Natural killer cell treated with Interleukin-12 subunit alpha and Interleukin-12 subunit beta and Interleukin-15 and Interleukin-18, amount 100 ng/mL, for 72 hours (primary cell): ENCODE measurements at regions not wholly inside any gene's neighbourhood (a gene's known extent, or its start where the extent isn't known, plus 50 kb on each side); places are given as distances from the start of the nearest gene placed in this dataset.

ENCODE experiments used
- ATAC-seq, 2 donors: fragments of 150-1000 bp; cut with Tn5 transposase in 1 of 2; sonication (Bioruptor Pico), chemical (Tn5 transposase) in 1 of 2; 2 replicates each; pipeline ENCODE4 v1.10.0; 2021
- DNase-seq: peaks from one replicate; pipeline ENCODE4 v3.0.0; 2022; ENCODE audit warnings: low spot score
- H3K27ac Mint-ChIP-seq, 2 donors: 1 replicate in 1 of 2; 2 replicates in 1 of 2; pipeline ENCODE4 v1.8.0; 2022; ENCODE audit warnings: mixed read lengths in 2 of 2, mild to moderate bottlenecking in 1 of 2, moderate library complexity in 1 of 2
- H3K27me3 Mint-ChIP-seq, 2 donors: 1 replicate in 1 of 2; 2 replicates in 1 of 2; pipeline ENCODE4 v1.8.0; 2022; ENCODE audit warnings: mixed read lengths in 2 of 2
- H3K36me3 Mint-ChIP-seq: one replicate; pipeline ENCODE4 v1.8.0; 2022; ENCODE audit warnings: mixed read lengths
- H3K4me1 Mint-ChIP-seq, 2 donors: 1 replicate in 1 of 2; 2 replicates in 1 of 2; pipeline ENCODE4 v1.8.0; 2022; ENCODE audit warnings: low read depth in 2 of 2, mixed read lengths in 2 of 2, mild to moderate bottlenecking in 1 of 2
- H3K4me3 Mint-ChIP-seq: one replicate; pipeline ENCODE4 v1.8.0; 2022; ENCODE audit warnings: mixed read lengths
- H3K9me3 Mint-ChIP-seq: 2 replicates; pipeline ENCODE4 v1.8.0; 2022; ENCODE audit warnings: mixed read lengths

DNA sequence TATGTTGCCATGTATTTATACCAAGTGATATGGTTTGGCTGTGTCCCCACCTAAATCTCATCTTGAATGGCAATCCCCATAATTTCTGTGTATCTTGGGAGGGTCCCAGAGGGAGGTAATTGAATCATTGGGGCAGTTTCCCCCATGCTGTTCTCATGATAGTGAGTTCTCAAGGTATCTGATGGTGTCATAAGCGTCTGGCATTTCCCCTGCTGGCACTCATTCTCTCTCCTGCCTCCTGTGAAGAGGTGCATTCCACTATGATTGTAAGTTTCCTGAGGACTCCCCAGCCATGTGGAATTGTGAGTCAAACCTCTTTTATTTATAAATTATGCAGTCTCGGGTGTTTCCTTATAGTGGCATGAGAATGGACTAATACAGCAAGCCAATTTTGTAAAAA lies 140.8 kb upstream of the ADAMTSL1 start:
- ATAC-seq (no peak), DNase-seq (no peak)
- Mint-ChIP-seq H3K4me3 (no peak overlapping the region), H3K36me3 (no peaks in the 10 kb centered on the region), H3K4me1 (no peaks in the 10 kb centered on the region), H3K9me3 (no peaks in the 10 kb centered on the region), H3K27me3 (no peaks in the 10 kb centered on the region), H3K27ac (no peak overlapping the region)

DNA sequence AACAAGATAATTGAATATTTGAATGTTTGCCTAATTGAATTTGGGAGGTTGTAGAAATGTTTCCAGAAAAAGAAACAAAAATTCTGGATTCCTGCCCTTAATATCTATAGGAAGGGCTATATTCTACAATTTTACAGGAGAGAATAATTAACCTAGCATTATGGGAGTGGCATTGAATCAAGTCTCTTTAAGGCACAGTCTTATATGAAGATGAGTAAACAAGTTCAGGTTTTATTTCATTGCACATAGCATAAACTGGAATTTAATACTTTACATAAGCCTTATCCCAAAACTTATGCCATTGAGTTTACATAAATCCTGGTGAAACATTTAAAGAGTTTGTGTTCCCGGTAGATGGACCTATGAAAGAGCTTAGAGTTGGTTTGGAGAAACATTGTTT lies 138.1 kb upstream of the ADAMTSL1 start:
- no peak for DNase-seq
- Mint-ChIP-seq H3K4me1 (no peaks in the 10 kb centered on the region), H3K27me3 (no peaks in the 10 kb centered on the region), H3K36me3 (no peaks in the 10 kb centered on the region), H3K4me3 (no peak overlapping the region), H3K27ac (no peak overlapping the region), H3K9me3 (peaks cover 10% of the 10 kb centered on the region)
- no peak for ATAC-seq

DNA sequence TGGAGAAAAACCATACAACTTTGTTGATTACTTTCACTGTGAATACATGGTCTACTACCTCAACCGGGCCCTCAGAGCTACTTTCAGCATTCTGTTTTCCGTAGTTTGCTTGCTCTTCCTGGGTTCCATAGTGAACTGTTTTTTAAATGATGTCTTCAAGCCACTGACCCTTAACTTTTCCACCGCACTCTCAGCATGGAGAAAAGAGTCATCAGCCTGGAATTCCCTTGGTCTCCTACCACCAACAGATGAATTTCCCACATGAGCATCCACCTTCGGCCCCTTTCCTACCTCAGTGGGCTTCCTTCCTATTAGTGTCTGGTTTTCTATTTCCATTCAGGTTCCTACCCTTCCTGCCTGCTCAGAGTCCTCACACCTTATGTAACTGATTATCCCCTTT lies 135.9 kb upstream of the ADAMTSL1 start:
- ATAC-seq: no peak
- no peak overlapping the region for H3K27ac Mint-ChIP-seq
- no peak for DNase-seq
- peaks cover 13% of the 10 kb centered on the region for H3K9me3 Mint-ChIP-seq
- H3K4me1 Mint-ChIP-seq: no peaks in the 10 kb centered on the region
- no peaks in the 10 kb centered on the region for H3K27me3 Mint-ChIP-seq
- H3K36me3 Mint-ChIP-seq: no peaks in the 10 kb centered on the region
- no peak overlapping the region for H3K4me3 Mint-ChIP-seq

DNA sequence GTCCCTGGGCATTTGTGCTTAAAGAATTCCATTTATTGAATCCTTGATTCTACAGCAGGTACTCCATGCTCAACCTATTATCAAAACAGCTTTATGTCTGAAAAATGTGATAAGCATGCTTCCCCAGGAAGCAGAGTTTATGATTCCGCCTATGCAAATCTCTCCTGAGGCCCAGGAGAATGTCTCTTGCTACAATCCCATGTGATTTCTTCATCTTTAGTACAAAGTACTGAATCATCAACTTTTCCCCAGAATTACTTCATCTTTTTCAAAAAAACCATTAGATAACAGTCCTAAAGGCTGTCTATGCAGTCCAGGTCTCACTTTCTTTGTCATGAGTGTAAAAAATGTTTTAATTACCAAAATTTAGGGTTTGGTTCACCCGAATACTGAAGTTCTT lies 130.2 kb upstream of the ADAMTSL1 start:
- Mint-ChIP-seq H3K27me3 (no peaks in the 10 kb centered on the region), H3K4me3 (no peak overlapping the region), H3K36me3 (peaks cover 4% of the 10 kb centered on the region), H3K9me3 (peaks cover 16% of the 10 kb centered on the region), H3K27ac (no peak overlapping the region), H3K4me1 (no peaks in the 10 kb centered on the region)
- DNase-seq (no peak), ATAC-seq (no peak)

DNA sequence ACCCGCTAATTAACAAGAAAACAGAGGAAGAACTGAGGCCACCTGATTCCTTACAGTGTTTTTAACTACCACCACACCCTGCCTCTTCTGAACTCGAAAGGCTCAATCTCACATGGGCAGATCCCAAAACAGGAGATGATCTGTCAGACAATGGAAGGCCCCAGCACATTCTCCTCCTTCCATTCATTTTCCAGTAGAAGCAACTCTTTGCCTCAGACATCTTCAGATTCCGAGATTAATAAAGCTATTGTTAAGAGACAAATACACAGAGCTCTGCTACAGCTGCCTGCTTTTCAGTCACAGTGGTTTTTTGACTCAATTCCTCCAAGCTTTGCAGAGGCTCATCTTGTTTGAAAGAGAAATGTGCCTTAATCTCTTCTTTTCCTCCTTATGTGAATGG lies 127.2 kb upstream of the ADAMTSL1 start:
- Mint-ChIP-seq H3K4me3 (no peak overlapping the region), H3K27me3 (no peaks in the 10 kb centered on the region), H3K9me3 (peaks cover 3% of the 10 kb centered on the region), H3K4me1 (no peaks in the 10 kb centered on the region), H3K27ac (no peak overlapping the region), H3K36me3 (peaks cover 4% of the 10 kb centered on the region)
- ATAC-seq (no peak), DNase-seq (no peak)

DNA sequence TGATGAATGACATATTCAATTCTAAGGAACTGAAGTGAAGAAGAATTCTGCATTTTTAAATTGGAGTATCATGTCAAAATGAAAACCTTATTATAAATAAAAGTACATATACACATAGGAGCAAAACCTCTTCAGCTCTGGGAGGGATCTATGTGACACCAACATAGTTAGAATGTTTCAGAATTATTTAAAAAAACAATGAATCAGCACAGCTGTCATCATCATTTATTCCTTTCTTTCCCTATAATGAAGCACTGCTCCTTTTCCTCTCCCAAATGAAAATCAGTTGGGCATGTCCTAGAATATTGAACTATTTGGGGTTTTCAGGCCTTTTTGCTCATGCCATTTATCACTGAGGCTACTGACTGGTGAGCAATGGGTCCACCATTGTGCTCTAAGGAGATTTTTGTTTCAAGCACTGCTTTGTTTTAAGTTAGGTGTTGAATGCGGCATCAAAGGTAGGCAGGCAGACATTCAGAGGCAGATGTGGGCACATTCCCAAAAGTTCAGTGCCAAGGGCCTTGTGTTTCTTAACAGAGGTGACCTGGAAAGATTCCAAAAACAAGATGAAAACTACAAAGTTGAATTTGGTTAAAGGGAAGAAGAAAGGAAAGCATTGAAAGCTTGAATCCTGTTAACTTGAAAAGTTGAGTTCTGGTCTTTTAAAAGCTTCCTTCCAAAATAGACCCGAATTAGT lies 126.4 kb upstream of the ADAMTSL1 start:
- Mint-ChIP-seq H3K4me3 (no peak overlapping the region), H3K36me3 (peaks cover 4% of the 10 kb centered on the region)

DNA sequence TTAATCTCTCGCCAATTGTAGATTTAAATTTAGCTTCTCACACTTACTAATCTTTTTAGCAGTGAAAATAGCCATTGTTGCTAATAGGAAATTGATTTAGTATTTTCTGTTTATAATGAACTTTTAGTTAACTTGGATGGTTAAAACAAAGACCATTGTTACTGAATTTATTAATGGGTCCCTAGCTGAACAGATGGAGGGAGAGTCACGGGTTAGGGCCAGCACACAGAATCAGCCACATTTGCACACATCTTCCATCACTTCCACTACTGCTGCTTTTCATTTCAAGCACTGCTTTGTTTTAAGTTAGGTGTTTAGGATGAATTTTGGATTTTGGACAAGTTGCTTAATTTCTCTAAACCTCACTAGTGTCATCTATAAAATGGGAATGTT lies 125.9 kb upstream of the ADAMTSL1 start:
- no peaks in the 10 kb centered on the region for H3K4me1 Mint-ChIP-seq
- no peaks in the 10 kb centered on the region for H3K27me3 Mint-ChIP-seq
- no peak for DNase-seq
- ATAC-seq: no peak
- H3K4me3 Mint-ChIP-seq: no peak overlapping the region
- no peak overlapping the region for H3K27ac Mint-ChIP-seq
- H3K9me3 Mint-ChIP-seq: peaks cover 3% of the 10 kb centered on the region
- H3K36me3 Mint-ChIP-seq: peaks cover 4% of the 10 kb centered on the region

More for the DNA sequence above, 126.4 kb upstream of the ADAMTSL1 start:
- no peak for DNase-seq
- Mint-ChIP-seq H3K27me3 (no peaks in the 10 kb centered on the region), H3K27ac (no peak overlapping the region), H3K4me1 (no peaks in the 10 kb centered on the region), H3K9me3 (peaks cover 3% of the 10 kb centered on the region)
- no peak for ATAC-seq

DNA sequence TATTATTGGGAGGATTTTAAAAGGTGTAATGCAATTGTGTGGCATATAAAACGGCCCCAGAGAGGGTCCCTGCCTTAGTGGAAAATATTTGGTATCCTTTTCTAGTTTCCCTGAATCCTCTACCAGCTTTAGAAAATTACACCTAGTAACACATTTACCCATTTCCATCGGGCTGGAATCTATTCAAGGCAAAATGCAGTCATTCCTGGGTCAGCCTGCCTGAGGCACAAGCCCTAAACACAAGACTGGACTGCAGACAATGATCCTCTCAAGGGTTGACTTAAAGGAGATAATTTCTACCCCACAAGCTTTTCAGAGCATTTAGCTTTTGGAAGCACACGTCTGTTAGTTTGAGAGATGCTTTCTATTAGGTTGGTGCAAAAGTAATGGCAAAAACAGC lies 124.4 kb upstream of the ADAMTSL1 start:
- Mint-ChIP-seq H3K4me3 (no peak overlapping the region), H3K36me3 (no peaks in the 10 kb centered on the region), H3K4me1 (no peaks in the 10 kb centered on the region), H3K27ac (no peak overlapping the region), H3K27me3 (no peaks in the 10 kb centered on the region), H3K9me3 (no peaks in the 10 kb centered on the region)
- DNase-seq: no peak
- ATAC-seq: no peak

DNA sequence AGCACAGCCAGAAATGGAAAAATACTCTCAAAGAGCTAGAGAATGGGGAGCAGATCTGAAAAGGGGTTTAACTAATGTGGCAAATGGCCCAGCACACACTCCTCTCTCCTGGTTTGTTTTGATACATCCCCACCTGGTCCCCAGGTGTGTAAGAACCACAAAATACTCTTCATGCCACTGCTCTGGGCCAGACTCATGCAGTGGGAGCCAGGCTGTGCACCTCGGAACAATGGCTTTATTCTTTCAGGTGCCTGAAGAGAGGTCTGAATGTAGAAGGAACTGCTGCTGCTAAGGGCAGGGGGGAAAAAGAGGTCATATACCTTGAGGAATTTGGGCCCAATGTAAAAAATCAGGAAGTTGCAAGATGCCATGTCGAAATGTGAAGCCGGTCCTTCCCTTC lies 123.9 kb upstream of the ADAMTSL1 start:
- Mint-ChIP-seq H3K4me1 (no peaks in the 10 kb centered on the region), H3K27ac (no peak overlapping the region), H3K36me3 (no peaks in the 10 kb centered on the region), H3K27me3 (no peaks in the 10 kb centered on the region), H3K4me3 (no peak overlapping the region), H3K9me3 (no peaks in the 10 kb centered on the region)
- DNase-seq (no peak), ATAC-seq (no peak)

DNA sequence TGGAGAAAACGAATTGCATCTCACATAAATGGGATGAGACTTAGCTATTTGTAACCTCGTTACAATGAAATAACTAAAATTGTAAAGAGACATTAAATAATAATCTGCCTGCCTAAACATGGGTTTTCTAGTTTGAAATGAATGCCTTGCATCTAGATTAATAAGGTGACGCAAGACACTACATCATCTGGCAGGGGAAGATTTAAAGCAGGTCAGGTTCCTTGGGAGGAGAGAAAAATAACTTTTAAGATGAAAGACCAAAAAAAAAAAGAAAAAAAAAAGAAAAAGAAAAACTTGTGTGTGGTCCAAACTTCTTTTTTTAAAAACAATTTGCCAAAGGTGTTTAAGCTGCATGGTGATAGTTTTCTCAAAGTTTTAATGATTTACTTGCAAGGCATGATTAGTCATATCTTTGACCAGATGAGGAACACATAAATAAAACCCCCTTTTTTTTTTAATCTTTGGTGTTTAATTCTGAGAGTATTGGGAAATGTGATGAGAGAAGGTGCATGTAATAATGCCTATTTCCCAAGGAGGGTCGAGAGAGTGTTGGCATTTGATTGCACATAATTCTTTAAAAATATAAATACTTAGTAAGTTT lies 122.9 kb upstream of the ADAMTSL1 start:
- H3K36me3 Mint-ChIP-seq: no peaks in the 10 kb centered on the region
- no peak overlapping the region for H3K27ac Mint-ChIP-seq
- no peaks in the 10 kb centered on the region for H3K4me1 Mint-ChIP-seq
- no peaks in the 10 kb centered on the region for H3K27me3 Mint-ChIP-seq
- DNase-seq (no peak), ATAC-seq (no peak)
- H3K4me3 Mint-ChIP-seq: no peak overlapping the region
- H3K9me3 Mint-ChIP-seq: no peaks in the 10 kb centered on the region

DNA sequence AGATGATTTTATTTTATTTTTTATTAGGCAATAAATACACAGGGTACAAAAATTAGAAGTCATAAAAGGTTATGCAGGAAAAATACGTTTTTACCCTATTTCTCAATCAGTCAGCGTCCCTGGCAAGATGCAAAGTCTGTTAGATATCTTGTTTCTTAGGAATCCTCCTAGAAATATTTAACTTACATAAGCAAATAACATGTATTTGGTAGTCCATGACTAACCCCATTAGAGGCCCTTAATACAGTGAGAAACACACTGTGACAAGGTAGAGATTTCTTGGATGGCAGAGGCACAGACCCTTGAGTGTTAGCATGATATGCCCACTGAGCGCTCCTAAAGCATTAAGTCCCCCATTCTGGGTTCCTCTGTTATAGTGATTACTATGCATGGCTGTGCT lies 121.2 kb upstream of the ADAMTSL1 start:
- Mint-ChIP-seq H3K27me3 (no peaks in the 10 kb centered on the region), H3K36me3 (no peaks in the 10 kb centered on the region), H3K4me3 (no peak overlapping the region), H3K27ac (no peak overlapping the region), H3K9me3 (no peaks in the 10 kb centered on the region), H3K4me1 (no peaks in the 10 kb centered on the region)
- DNase-seq (no peak), ATAC-seq (no peak)

DNA sequence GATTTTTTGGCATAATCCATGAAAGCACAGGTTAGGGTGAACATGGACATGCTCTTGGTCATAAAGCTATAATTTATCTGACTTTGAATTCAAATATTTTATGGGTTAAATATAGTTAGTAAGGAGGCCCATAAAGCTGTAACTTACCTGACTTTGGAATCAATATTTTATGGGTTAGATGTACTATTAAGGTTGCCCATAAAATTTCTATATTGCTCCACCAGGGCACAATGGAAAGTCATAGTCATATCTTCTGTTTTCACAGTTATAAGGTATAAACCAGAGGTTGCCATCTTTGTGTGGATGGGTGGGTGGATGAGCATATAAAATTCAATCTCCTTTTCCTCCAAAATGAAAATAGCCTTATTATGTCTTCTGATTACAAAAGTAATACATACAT lies 120.5 kb upstream of the ADAMTSL1 start:
- Mint-ChIP-seq H3K27me3 (no peaks in the 10 kb centered on the region), H3K36me3 (no peaks in the 10 kb centered on the region), H3K27ac (no peak overlapping the region), H3K4me1 (no peaks in the 10 kb centered on the region), H3K9me3 (no peaks in the 10 kb centered on the region), H3K4me3 (no peak overlapping the region)
- DNase-seq: no peak
- ATAC-seq: no peak

DNA sequence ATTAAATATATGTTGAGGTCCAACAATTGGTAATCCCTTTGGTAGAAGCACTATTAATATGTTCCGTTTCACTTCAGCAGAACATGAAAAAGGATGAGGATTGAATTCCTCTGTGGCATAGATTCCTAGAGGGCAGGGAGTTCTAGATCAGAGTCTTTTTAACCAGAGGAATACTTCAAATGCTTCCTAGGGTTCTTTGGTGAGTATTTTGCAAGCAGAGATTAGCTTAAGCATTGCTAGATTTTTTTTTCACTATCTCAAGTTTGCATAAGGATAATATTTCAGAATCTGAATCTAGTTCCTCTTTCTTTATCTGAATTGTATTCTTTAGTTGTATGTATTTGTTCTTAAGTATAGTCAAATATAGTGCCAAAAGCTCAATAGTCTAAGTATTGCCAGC lies 116.6 kb upstream of the ADAMTSL1 start:
- no peaks in the 10 kb centered on the region for H3K36me3 Mint-ChIP-seq
- H3K27me3 Mint-ChIP-seq: no peaks in the 10 kb centered on the region
- no peak overlapping the region for H3K27ac Mint-ChIP-seq
- H3K4me1 Mint-ChIP-seq: no peaks in the 10 kb centered on the region
- no peak overlapping the region for H3K4me3 Mint-ChIP-seq
- DNase-seq: no peak
- H3K9me3 Mint-ChIP-seq: no peaks in the 10 kb centered on the region
- ATAC-seq: no peak

DNA sequence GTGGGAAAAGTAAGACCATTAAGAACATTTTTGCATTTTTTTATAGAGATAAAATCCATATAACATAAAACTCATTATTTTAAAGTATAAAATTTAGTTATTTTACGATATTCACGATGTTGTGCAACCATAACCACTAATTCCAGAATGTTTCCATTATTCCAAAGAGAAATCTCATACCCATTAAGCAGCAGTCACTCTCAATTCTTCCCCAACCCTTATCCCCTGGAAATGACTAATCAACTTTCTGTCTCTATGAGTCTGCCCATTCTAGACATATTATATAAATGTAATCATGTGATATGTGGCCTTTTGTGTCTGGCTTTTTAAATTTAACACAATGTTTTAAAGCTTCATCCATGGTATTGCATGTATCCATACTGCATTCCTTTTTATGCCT lies 115.6 kb upstream of the ADAMTSL1 start:
- Mint-ChIP-seq H3K27ac (no peak overlapping the region), H3K4me1 (no peaks in the 10 kb centered on the region), H3K27me3 (no peaks in the 10 kb centered on the region), H3K9me3 (no peaks in the 10 kb centered on the region), H3K36me3 (no peaks in the 10 kb centered on the region), H3K4me3 (no peak overlapping the region)
- DNase-seq (no peak), ATAC-seq (no peak)

DNA sequence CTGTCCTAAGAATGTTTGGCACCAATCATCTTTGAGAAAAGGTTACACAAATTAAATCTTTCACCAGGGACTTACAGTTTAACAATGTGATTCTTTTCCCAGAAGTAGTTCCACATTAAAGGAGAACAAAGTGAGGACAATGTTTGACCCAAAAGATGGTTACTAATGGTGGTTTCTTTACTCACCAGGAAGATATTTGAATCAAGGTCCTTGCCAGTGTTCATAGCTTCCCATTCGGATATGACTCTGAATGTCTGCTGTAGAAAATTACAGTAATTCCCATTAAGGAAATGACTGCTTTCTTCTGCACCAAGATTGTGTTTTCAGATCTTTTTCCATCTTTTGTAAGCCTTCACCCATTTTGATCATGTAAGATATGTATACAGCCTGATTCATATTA lies 114.6 kb upstream of the ADAMTSL1 start:
- DNase-seq: no peak
- Mint-ChIP-seq H3K27ac (no peak overlapping the region), H3K9me3 (no peaks in the 10 kb centered on the region), H3K4me3 (no peak overlapping the region), H3K27me3 (no peaks in the 10 kb centered on the region), H3K4me1 (no peaks in the 10 kb centered on the region), H3K36me3 (no peaks in the 10 kb centered on the region)
- ATAC-seq: no peak
